H1 (cell line): ENCODE measurements at regions not wholly inside any gene's neighbourhood (a gene's known extent, or its start where the extent isn't known, plus 50 kb on each side); places are given as distances from the start of the nearest gene placed in this dataset.

Source experiments
- CTCF ChIA-PET: fragments of 300-600 bp; sonication (Branson Sonifier 250); formaldehyde crosslinking; loops from one replicate; lab custom pipeline; 2021; ENCODE audit not compliant: partially characterized antibody; lab: Charles Lee
- POLR2A ChIA-PET: fragments of 300-600 bp; sonication (Branson Sonifier 250); formaldehyde crosslinking; loops from one replicate; lab custom pipeline; 2021; ENCODE audit warnings: inconsistent platforms; ENCODE audit not compliant: partially characterized antibody; lab: Charles Lee
- DNase-seq, 2 experiments: peaks; one replicate each; pipeline versions ENCODE4 v3.0.0 to v3.0.0-alpha.2; 2010 to 2022; ENCODE audit warnings: low spot score in 2 of 2, low read depth in 1 of 2, mixed read lengths in 1 of 2
- FAIRE-seq: peaks from 2 replicates; lab custom pipeline; 2011; peaks lifted over from hg19 to GRCh38; lab: Jason Lieb, UNC
- H2AFZ ChIP-seq: 2 replicates; pipeline ENCODE4 v1.8.1; 2012; ENCODE audit warnings: low read length, inconsistent platforms
- H2AK5ac ChIP-seq: 2 replicates; pipeline ENCODE4 v1.6.1; 2013; ENCODE audit warnings: low read depth, low read length
- H2BK120ac ChIP-seq: replicated peaks from 2 replicates; pipeline ENCODE3; 2013; ENCODE audit warnings: low read depth, low read length, inconsistent platforms
- H2BK12ac ChIP-seq: 2 replicates; pipeline ENCODE4 v1.6.1; 2013; ENCODE audit warnings: low read depth, low read length
- H2BK15ac ChIP-seq: 2 replicates; pipeline ENCODE4 v1.6.1; 2013; ENCODE audit warnings: low read length
- H2BK20ac ChIP-seq: 2 replicates; pipeline ENCODE4 v1.6.1; 2013; ENCODE audit warnings: low read length
- H2BK5ac ChIP-seq: 2 replicates; pipeline ENCODE4 v1.6.1; 2013; ENCODE audit warnings: low read depth, low read length
- H3K14ac ChIP-seq: 2 replicates; pipeline ENCODE4 v1.6.1; 2013; ENCODE audit warnings: inconsistent platforms; ENCODE audit not compliant: insufficient read length
- H3K18ac ChIP-seq: 2 replicates; pipeline ENCODE4 v1.6.1; 2013; ENCODE audit warnings: low read length; ENCODE audit errors: extremely low read depth
- H3K23ac ChIP-seq: 2 replicates; pipeline ENCODE4 v1.6.1; 2013; ENCODE audit warnings: inconsistent platforms; ENCODE audit not compliant: insufficient read length
- H3K23me2 ChIP-seq: 2 replicates; pipeline ENCODE4 v1.6.1; 2013; ENCODE audit warnings: low read depth, low read length
- H3K27ac ChIP-seq: 2 replicates; pipeline ENCODE4 v1.6.1; 2011; ENCODE audit warnings: low read depth, low read length, inconsistent platforms
- H3K27me3 ChIP-seq, 4 experiments: replicated peaks in 1 of 4; 1 replicate in 1 of 4; 2 replicates in 3 of 4; pipeline versions ENCODE4 v1.6.1 to v1.8.1; 2011 to 2013; ENCODE audit warnings: low read length in 3 of 4, mild to moderate bottlenecking in 3 of 4, inconsistent platforms in 2 of 4, mixed read lengths in 2 of 4, moderate library complexity in 1 of 4; ENCODE audit not compliant: control insufficient read depth in 3 of 4, insufficient read depth in 3 of 4; ENCODE audit errors: extremely low read depth in 1 of 4
- H3K36me3 ChIP-seq, 4 experiments: 2 replicates each; pipeline versions ENCODE4 v1.6.1 to v1.8.1; 2011 to 2013; ENCODE audit warnings: mild to moderate bottlenecking in 4 of 4, low read length in 3 of 4, moderate library complexity in 2 of 4, control low read depth in 1 of 4, inconsistent platforms in 1 of 4; ENCODE audit not compliant: insufficient read depth in 4 of 4, control insufficient read depth in 2 of 4
- H3K4ac ChIP-seq: replicated peaks from 2 replicates; pipeline ENCODE3; 2013; ENCODE audit warnings: low read length, low read depth, mixed read lengths, inconsistent platforms; ENCODE audit not compliant: insufficient read length
- H3K4me1 ChIP-seq, 4 experiments: replicated peaks in 1 of 4; 1 replicate in 1 of 4; 2 replicates in 3 of 4; pipeline versions ENCODE4 v1.6.1 to v1.8.1; 2011 to 2013; ENCODE audit warnings: low read length in 3 of 4, inconsistent platforms in 2 of 4, mixed read lengths in 1 of 4; ENCODE audit not compliant: insufficient read depth in 4 of 4, control insufficient read depth in 3 of 4
- H3K4me2 ChIP-seq, 2 experiments: 2 replicates each; pipeline versions ENCODE4 v1.6.1 to v1.8.1; 2011 to 2013; ENCODE audit warnings: low read depth in 2 of 2, low read length in 2 of 2, control low read depth in 1 of 2, inconsistent platforms in 1 of 2, mild to moderate bottlenecking in 1 of 2; ENCODE audit not compliant: insufficient read depth in 1 of 2
- H3K4me3 ChIP-seq, 4 experiments: fragments of 200-600, 300-600 bp in 1 of 4; sonication (generic), shearing (Covaris generic), sonication (Bioruptor Twin) in 1 of 4; 2 replicates each; pipeline versions ENCODE4 v1.5.1 to v1.8.1; 2011 to 2016; ENCODE audit warnings: low read length in 4 of 4, low read depth in 3 of 4, control low read depth in 2 of 4, inconsistent platforms in 2 of 4, mild to moderate bottlenecking in 2 of 4, mixed read lengths in 1 of 4, moderate library complexity in 1 of 4; ENCODE audit not compliant: insufficient read depth in 2 of 4; ENCODE audit errors: extremely low read depth in 1 of 4
- H3K56ac ChIP-seq: replicated peaks from 2 replicates; pipeline ENCODE3; 2013; ENCODE audit warnings: low read depth, mild to moderate bottlenecking, mixed read lengths, low read length, inconsistent platforms; ENCODE audit not compliant: insufficient read length
- H3K79me1 ChIP-seq: 2 replicates; pipeline ENCODE4 v1.6.1; 2013; ENCODE audit warnings: low read depth, low read length, control low read depth
- H3K79me2 ChIP-seq, 2 experiments: 2 replicates each; pipeline versions ENCODE4 v1.6.1 to v1.8.1; 2012 to 2013; ENCODE audit warnings: low read length in 2 of 2, mild to moderate bottlenecking in 2 of 2, inconsistent platforms in 1 of 2; ENCODE audit not compliant: insufficient read depth in 2 of 2, control insufficient read depth in 1 of 2
- H3K9ac ChIP-seq, 4 experiments: replicated peaks in 1 of 4; 1 replicate in 1 of 4; 2 replicates in 3 of 4; pipeline versions ENCODE4 v1.6.1 to v1.8.1; 2011 to 2013; ENCODE audit warnings: low read depth in 3 of 4, low read length in 3 of 4, control low read depth in 2 of 4, mild to moderate bottlenecking in 2 of 4, moderate library complexity in 2 of 4, inconsistent platforms in 1 of 4; ENCODE audit errors: extremely low read depth in 1 of 4
- H3K9me3 ChIP-seq, 2 experiments: 2 replicates each; pipeline versions ENCODE4 v1.6.1 to v1.8.1; 2012 to 2013; ENCODE audit warnings: mild to moderate bottlenecking in 2 of 2, moderate library complexity in 2 of 2, control low read depth in 1 of 2, inconsistent platforms in 1 of 2, low read depth in 1 of 2, low read length in 1 of 2, mixed read lengths in 1 of 2; ENCODE audit not compliant: insufficient read depth in 2 of 2
- H4K20me1 ChIP-seq, 2 experiments: replicated peaks in 1 of 2; 2 replicates each; pipeline versions ENCODE3 to v1.8.1; 2011 to 2013; ENCODE audit warnings: inconsistent platforms in 2 of 2, low read length in 2 of 2, mild to moderate bottlenecking in 1 of 2; ENCODE audit not compliant: insufficient read depth in 2 of 2, control insufficient read depth in 1 of 2
- H4K5ac ChIP-seq: 2 replicates; pipeline ENCODE4 v1.6.1; 2013; ENCODE audit warnings: low read length, low read depth, mixed read lengths, inconsistent platforms; ENCODE audit not compliant: insufficient read length
- H4K8ac ChIP-seq: 2 replicates; pipeline ENCODE4 v1.8.0; 2013; ENCODE audit warnings: mild to moderate bottlenecking, moderate library complexity, low read length, inconsistent platforms; ENCODE audit not compliant: insufficient read depth; ENCODE audit errors: extremely low read depth
- H4K91ac ChIP-seq: replicated peaks from 2 replicates; pipeline ENCODE3; 2013; ENCODE audit warnings: low read length, mixed read lengths, inconsistent platforms; ENCODE audit not compliant: insufficient read length
- SIN3A ChIP-seq, 2 experiments: IDR thresholded peaks in 1 of 2; conservative IDR thresholded peaks in 1 of 2; 2 replicates each; pipeline ENCODE4 v1.6.1; 2011 to 2012; ENCODE audit warnings: low read length in 2 of 2, improper control_type of control experiment in 1 of 2, low read depth in 1 of 2, mild to moderate bottlenecking in 1 of 2
- WGBS, 2 experiments: shearing (Covaris generic) in 1 of 2; methylation state at CpG; one replicate each; pipeline versions ENCODE4 v1.1.6 to v1.1.7; 2013 to 2015; ENCODE audit warnings: low lambda C conversion rate in 2 of 2, mixed read lengths in 2 of 2, inconsistent platforms in 1 of 2, low coverage in 1 of 2, missing lambda C conversion rate in 1 of 2; ENCODE audit not compliant: insufficient replicate concordance in 2 of 2, insufficient coverage in 1 of 2, insufficient read length in 1 of 2; ENCODE audit errors: extremely low coverage in 1 of 2, missing lambda C conversion rate in 1 of 2; 5-methylcytosine and 5-hydroxymethylcytosine counted together

DNA sequence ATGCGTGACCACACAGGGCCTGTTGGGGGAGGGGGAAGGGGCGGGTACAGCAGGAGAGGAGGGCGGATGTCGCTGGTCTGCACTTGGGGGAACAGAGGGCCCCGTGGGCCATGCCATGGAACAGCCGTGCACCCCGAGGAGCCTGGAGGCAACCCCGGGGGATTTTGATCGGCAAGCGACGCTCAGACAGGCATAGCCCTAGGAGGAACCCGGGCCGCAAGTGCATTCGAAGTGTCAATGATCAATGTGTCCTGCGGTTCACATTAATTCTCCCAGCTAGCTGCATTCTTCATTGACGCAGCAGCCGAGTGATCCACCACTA lies 772.8 kb upstream of the DEFB115 start:
- Histone ChIP-seq H3K36me3 (peaks cover 0 to 16% (median 0%) of the 10 kb centered on the region in 4 experiments; a peak in 1 of 8 replicates), H3K27ac (no peak overlapping the region), H3K9me3 (peaks cover 12 to 62% of the 10 kb centered on the region in 2 experiments; a peak in 2 of 4 replicates), H4K20me1 (no peaks in the 10 kb centered on the region), H3K23ac (no peak overlapping the region), H2BK5ac (no peak overlapping the region), H3K4me2 (no peak overlapping the region), H3K27me3 (no peaks in the 10 kb centered on the region), H2AK5ac (no peak overlapping the region), H2BK20ac (no peak overlapping the region), H4K8ac (no peak overlapping the region), H3K18ac (no peak overlapping the region), H2AFZ (no peak overlapping the region), H3K4me1 (no peaks in the 10 kb centered on the region), H2BK12ac (no peak overlapping the region), H4K91ac (no peak overlapping the region), H3K9ac (no peak overlapping the region), H3K14ac (no peak overlapping the region), H3K23me2 (no peaks in the 10 kb centered on the region), H3K79me2 (no peaks in the 10 kb centered on the region), H3K79me1 (no peaks in the 10 kb centered on the region), H3K56ac (no peak overlapping the region), H3K4ac (no peak overlapping the region), H2BK120ac (no peak overlapping the region), H4K5ac (no peak overlapping the region), H3K4me3 (no peak overlapping the region), H2BK15ac (no peak overlapping the region)
- ChIA-PET CTCF (no interaction called here), POLR2A (no interaction called here)
- FAIRE-seq (no peak), DNase-seq (no peak)
- 97% methylated on average over 11 of the region's 17 CpGs; no CpG with 5 or more reads in 1 of the 2 experiments for WGBS, 2 experiments
- TF ChIP-seq SIN3A (conservative IDR thresholded peaks at IDR 0.05 in 1 of 2, IDR thresholded peaks at IDR 0.05 in 1 of 2; ENCODE audit: low read depth in 1 of 2, low read length in 2 of 2) = no peak
